ENCODE measurements at regions not wholly inside any gene's neighbourhood (a gene's known extent, or its start where the extent isn't known, plus 50 kb on each side); places are given as distances from the start of the nearest gene placed in this dataset.

- Histone ChIP-seq H3K4me3 (ENCODE audit: low read depth, low read length) (no peak overlapping the region), H3K36me3 (no peaks in the 10 kb centered on the region), H3K27ac (no peak overlapping the region), H3K27me3 (ENCODE audit: insufficient read depth, low read depth, severe bottlenecking) (no peaks in the 10 kb centered on the region), H3K9me3 (ENCODE audit: severe bottlenecking) (no peaks in the 10 kb centered on the region)
- no peak for TF ChIP-seq CTCF (IDR thresholded peaks at IDR 0.05; ENCODE audit: low read depth, low read length)
- no peak for DNase-seq
Measured at GRCh38 chr13:33728271-33729037, 89.5 kb upstream of the RFC3 start.

- no peak for DNase-seq
- H3K36me3 ChIP-seq = no peaks in the 10 kb centered on the region
- no peaks in the 10 kb centered on the region for H3K27me3 ChIP-seq (ENCODE audit: insufficient read depth, low read depth, severe bottlenecking)
- TF ChIP-seq CTCF (IDR thresholded peaks at IDR 0.05; ENCODE audit: low read depth, low read length) = no peak
- no peak overlapping the region for H3K4me3 ChIP-seq (ENCODE audit: low read depth, low read length)
- H3K9me3 ChIP-seq (ENCODE audit: severe bottlenecking) = no peaks in the 10 kb centered on the region
- no peak overlapping the region for H3K27ac ChIP-seq
Measured at GRCh38 chr13:33730147-33730546, 87.8 kb upstream of the RFC3 start.

- Histone ChIP-seq H3K4me3 (ENCODE audit: low read depth, low read length) (no peak overlapping the region), H3K9me3 (ENCODE audit: severe bottlenecking) (no peaks in the 10 kb centered on the region), H3K27ac (no peak overlapping the region), H3K27me3 (ENCODE audit: insufficient read depth, low read depth, severe bottlenecking) (no peaks in the 10 kb centered on the region), H3K36me3 (no peaks in the 10 kb centered on the region)
- TF ChIP-seq CTCF (IDR thresholded peaks at IDR 0.05; ENCODE audit: low read depth, low read length) = no peak
- no peak for DNase-seq
Measured at GRCh38 chr13:33730619-33731018, 87.3 kb upstream of the RFC3 start.

- DNase-seq = no peak
- Histone ChIP-seq H3K4me3 (ENCODE audit: low read depth, low read length) (no peak overlapping the region), H3K27me3 (ENCODE audit: insufficient read depth, low read depth, severe bottlenecking) (no peaks in the 10 kb centered on the region), H3K36me3 (no peaks in the 10 kb centered on the region), H3K27ac (no peak overlapping the region), H3K9me3 (ENCODE audit: severe bottlenecking) (peaks cover 4% of the 10 kb centered on the region)
- TF ChIP-seq CTCF (IDR thresholded peaks at IDR 0.05; ENCODE audit: low read depth, low read length) = no peak
Measured at GRCh38 chr13:33735276-33735675, 82.7 kb upstream of the RFC3 start.

GRCh38 chr13:33739254-33739653 lies 78.7 kb upstream of the RFC3 start:
- TF ChIP-seq CTCF (IDR thresholded peaks at IDR 0.05; ENCODE audit: low read depth, low read length) = no peak
- no peak overlapping the region for H3K27ac ChIP-seq
- no peaks in the 10 kb centered on the region for H3K36me3 ChIP-seq
- H3K27me3 ChIP-seq (ENCODE audit: insufficient read depth, low read depth, severe bottlenecking) = no peaks in the 10 kb centered on the region
- H3K9me3 ChIP-seq (ENCODE audit: severe bottlenecking) = peaks cover 4% of the 10 kb centered on the region
- no peak for DNase-seq
- H3K4me3 ChIP-seq (ENCODE audit: low read depth, low read length) = no peak overlapping the region

- no peaks in the 10 kb centered on the region for H3K27me3 ChIP-seq (ENCODE audit: insufficient read depth, low read depth, severe bottlenecking)
- H3K36me3 ChIP-seq = no peaks in the 10 kb centered on the region
- no peak overlapping the region for H3K4me3 ChIP-seq (ENCODE audit: low read depth, low read length)
- no peak for TF ChIP-seq CTCF (IDR thresholded peaks at IDR 0.05; ENCODE audit: low read depth, low read length)
- DNase-seq = no peak
- H3K9me3 ChIP-seq (ENCODE audit: severe bottlenecking) = peaks cover 4% of the 10 kb centered on the region
- no peak overlapping the region for H3K27ac ChIP-seq
Measured at GRCh38 chr13:33740134-33740538, 77.8 kb upstream of the RFC3 start.

Measured in WERI-Rb-1 (cell line).